Ecto neural progenitor cell (in vitro differentiated cells): ENCODE measurements at regions not wholly inside any gene's neighbourhood (a gene's known extent, or its start where the extent isn't known, plus 50 kb on each side); places are given as distances from the start of the nearest gene placed in this dataset.

Source experiments
- DNase-seq: peaks from one replicate; pipeline ENCODE4 v3.0.0-alpha.2; 2018; ENCODE audit warnings: low spot score

DNA sequence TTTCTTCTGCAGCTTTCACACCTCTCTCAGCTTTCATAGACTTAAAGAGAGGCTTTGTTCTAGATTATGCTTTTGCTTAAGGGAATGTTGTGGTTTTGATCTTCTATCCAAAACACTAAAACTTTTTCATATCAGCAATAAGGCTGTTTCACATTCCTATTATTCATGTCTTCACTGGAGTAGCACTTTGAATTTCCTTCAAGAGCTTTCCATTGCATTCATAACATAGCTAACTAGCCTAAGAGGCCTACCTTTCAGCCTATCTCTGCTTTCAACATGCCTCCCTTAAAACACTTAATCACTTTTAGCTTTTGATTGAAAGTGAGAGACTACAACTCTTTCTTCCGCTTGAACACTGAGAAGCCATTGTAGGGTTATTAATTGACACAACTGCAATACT is 1117.0 kb upstream of the PHF14 start:
- no peak for DNase-seq

DNA sequence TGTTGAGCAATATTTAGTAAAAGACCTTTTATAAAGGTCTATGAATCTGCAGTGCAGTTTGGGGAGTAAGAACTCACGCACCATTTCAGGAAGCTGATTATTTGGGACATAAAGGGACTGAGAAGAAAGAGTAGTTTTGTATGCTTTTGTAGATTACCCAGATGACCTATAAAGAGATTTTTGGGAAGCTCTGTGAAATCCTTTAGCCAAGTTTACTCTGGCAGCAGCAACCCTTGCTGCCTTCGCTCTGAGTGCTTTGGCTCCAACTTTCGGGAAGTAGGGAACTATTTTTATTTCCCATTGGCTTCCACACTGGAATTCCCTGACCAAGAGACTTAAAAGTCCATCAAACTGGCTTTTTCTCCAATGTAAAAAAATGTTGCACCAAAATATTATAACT is 1110.1 kb upstream of the PHF14 start:
- no peak for DNase-seq

DNA sequence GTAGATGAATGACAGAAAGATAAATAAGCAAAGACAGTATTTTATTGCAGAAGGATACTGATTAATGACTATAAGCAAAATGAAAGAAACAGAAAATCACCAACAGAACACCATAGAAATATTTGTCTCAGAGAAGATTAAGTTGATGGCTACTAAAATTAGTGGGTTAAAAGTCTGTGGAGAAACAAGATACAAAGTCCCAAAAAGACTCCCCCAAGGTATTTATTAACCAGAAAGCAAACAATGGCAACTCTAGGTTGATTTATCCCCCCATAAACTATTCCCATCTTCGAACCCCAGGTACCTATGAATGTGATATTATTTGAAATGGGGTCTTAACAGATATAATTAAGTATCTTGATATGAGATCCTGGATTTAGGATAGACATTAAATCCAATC is 1104.5 kb upstream of the PHF14 start:
- DNase-seq: no peak

DNA sequence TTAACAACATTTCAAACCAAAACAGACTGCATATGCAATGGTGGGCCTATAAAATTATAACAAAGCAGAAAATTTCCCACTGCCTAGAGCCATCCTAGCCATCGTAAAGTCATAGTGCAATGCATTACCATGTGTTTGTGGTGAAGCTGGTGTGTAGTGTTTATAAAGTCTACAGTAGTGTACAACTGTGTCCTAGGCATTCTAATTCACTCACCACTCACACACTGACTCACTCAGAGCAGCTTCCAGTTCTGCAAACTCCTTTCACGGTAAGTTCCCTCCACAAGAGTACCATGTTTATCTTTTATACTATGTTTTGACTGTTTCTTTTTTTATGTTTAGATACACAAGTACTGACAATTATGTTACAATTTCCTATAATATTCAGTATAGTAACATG is 1104.1 kb upstream of the PHF14 start:
- DNase-seq: no peak

DNA sequence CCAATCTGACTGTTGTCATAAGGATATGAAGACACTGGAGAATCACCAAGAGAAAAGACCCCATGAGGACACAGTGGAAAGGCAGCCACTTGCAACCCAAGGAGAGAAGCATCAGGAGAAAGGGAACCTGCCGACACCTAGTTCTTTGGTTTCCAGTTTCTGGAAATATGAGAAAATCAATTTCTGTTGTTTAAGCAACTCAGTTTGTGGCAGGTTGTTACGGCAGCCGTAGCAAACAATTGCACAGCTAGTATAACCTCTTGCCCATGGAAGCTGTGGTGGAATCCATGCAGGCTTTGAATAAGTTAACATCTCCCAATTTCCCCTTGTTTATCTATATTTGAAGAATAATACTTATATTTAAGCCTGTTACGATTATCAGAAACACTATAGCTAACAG is 1103.0 kb upstream of the PHF14 start:
- no peak for DNase-seq

DNA sequence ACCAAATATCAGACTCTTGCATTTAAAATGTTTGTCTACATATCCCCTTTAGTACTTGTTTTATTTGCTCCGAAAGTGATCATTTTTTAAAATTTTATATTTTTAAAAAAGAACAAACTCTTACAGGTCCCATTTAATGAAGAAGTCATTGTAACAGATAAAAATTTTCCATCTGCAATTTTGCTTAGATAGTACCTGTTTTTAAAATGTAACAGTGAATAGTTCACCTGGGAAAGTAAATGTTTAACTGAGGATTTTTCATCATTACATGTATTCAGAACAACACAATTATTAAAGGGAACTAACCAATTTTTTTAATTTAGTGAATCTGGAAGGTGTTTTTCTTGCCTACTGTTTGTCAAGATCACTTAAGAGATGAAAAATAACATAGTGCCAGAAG is 1099.5 kb upstream of the PHF14 start:
- DNase-seq: no peak

DNA sequence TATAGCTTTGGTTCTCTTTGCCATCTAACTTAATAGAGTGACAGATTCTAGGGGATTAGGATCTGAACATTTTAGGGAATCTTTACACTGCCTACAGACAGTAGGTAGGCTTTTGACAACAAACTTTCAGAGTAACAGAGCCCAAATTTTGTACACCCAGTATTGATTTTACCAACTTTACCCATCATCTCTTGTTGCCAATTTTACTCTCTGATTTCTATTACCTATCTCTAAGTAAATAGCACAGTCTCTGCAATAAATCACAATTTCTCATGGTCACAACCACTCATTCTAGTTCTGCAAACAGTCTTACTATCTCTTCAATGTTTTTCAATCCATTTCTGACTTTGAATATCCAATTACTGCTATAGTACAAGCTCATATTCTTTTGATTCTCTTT is 1097.6 kb upstream of the PHF14 start:
- no peak for DNase-seq

DNA sequence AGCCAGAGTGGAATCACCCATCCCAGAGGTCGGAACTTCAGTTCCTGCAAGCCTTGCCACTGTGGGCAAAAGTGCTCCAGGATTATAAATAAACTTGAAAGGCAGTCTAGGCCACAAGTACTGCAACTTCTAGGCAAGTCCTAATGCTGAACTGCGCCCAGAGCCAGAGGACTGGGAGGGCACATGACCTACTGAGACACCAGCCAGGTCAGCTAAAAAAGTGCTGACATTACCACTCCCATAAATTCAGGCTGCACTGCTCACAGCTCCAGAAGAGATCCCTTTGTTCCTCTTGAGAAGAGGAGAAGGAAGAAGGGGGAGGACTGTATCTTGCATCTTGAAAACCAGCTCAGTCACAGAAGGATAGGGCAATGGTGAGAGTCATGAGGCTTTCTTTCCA is 1084.1 kb upstream of the PHF14 start:
- DNase-seq: no peak

DNA sequence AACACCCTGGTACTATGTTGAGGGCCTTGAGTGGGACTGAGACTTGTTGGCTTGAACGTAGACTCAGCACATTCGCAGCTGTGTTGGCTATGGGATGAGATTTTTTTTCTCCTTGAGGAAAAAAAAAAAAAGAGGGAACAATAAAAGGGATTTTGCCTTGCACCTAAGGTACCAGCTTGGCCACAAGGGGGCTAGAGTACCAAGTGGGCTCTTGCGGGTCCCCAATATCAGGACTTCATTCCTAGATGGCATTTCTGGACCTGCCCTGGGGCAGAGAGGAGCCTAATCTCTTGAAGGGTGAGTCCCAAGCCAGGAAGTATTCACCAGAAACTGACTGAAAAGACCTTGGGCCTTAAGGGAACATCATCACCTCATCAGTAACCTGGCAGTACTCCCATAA is 1083.6 kb upstream of the PHF14 start:
- no peak for DNase-seq

DNA sequence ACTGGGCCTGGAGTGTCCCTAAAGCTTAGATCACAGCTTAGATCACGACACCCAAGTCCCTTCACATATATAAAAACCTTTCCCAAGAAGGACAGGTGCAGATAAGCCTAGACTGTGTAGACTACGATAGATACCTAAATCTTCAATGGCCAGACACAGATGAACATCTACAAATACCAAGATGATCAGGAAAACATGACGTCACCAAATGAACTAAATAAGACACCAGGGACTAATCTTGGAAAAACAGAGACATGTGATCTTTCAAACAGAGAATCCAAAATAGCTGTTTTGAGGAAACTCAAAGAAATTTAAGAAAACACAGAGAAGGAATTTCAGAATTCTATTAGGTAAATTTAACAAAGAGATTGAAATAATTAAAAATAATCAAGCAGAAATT is 1082.6 kb upstream of the PHF14 start:
- DNase-seq: no peak

DNA sequence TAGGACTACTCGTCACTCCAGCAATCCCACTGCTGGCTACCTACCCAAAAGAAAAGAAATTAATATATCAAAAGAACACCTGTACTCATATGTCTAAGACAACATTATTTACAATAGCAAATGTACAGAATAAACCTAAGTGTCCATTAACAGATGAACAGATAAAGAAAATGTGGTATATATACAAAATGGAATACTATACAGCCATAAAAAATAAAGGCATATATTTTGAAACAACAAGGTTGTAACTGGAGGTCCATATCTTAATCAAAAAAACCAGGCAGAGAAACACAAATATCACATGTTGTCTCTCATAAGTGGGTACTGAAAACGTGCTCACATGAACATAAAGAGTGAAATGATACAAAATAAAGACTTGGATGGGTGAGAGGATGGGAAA is 1073.3 kb upstream of the PHF14 start:
- DNase-seq: no peak

DNA sequence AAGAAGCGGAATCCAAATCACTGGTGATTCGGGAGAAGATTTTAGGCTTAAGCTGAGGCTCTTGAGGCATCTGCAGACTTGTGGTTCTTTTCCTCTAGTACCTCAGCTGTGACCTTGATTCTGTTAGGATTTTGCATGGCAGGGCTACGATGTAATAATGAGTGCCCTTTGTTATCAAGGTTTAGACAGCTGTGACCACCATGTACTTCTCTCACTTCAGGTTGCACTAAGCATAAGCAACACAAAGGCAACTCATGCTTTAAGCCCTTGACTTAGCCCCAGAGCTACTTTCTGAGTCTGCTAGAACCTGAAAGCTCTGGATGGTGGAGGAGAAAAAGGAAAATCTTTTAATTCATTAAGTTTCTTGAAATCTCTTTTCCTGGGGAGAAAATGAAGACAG is 1052.3 kb upstream of the PHF14 start:
- no peak for DNase-seq

DNA sequence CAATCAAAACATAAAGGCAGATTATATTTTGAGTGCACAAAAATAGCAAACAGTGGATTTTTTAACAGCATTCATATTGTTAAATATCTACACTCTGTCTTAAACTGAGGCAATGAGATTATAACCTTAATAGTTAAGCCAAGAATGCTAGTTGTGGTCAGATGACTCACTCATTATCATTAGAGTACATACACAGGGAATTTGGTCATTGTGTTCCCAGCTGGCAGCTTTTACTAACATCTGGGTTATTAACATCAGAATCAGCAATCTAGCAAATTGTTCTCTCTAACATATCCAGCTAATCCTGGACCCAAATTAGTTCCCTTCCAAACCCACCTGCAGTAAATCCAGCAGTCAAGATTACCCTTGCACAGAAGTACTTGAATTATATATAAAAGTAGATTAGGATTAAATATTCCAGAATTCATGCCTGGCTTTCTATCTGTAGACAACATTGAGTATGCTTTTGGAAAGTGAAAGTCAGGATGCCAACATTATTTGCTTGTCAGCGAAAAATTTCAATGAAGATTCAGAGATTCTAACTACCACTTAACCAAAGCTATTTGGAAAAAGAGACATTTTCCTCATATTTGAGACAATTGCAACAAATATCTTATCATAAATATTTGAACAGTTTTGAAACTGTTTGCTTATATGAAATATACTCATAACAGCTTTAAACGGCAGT is 1035.6 kb upstream of the PHF14 start:
- no peak for DNase-seq

DNA sequence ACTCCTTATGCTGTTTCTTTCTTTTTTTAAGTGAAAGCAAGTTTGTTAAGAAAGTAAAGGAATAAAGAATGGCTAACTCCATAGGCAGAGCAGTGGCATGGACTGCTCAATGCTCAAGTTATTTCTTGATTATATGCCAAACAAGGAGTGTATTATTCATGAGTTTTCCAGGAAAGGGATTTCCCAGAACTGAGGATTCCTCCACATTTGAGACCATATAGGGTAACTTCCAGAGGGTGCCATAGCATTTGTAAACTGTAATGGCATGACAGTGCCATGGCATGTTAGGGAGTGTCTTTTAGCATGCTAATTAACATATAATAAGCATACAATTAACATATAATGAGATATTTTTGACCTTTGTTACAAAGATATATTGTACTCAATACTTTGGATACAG is 1034.5 kb upstream of the PHF14 start:
- no peak for DNase-seq

DNA sequence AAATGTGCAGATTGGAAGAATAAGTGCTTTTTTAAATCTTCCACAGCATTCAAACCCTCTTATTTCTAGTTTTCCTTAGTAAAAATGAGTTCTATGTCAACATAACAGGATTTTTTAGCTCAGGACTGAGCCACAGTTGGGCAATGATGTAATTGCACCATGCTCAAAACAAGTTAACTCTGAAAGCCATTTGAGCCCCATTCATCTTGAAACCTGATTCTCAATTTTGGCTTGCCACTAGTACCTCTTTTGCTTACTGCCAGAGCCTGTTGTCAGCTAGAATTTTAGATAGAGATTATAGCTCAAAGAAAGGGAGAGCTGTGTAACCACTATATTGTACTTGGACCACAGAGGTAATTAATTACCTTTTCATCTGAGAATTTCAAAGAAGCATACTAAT is 1028.5 kb upstream of the PHF14 start:
- DNase-seq: no peak

DNA sequence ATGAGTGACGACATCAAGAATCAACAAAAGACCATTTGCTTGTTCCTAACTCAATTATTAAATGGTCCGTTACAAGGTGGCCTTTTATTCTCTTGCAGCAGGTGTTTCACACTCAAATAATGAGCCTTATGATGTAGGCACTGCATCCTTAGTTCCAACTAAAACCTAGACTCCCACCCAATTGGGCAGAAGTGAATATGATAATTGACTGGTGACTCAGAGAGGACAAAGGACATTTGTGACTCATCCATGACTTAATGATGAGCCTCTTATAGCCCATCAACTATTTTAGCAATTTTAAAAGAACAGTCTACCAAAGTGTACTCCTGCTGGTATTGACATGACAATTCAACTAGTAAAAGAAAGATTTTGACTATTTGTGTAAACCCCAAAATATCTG is 1027.8 kb upstream of the PHF14 start:
- no peak for DNase-seq

DNA sequence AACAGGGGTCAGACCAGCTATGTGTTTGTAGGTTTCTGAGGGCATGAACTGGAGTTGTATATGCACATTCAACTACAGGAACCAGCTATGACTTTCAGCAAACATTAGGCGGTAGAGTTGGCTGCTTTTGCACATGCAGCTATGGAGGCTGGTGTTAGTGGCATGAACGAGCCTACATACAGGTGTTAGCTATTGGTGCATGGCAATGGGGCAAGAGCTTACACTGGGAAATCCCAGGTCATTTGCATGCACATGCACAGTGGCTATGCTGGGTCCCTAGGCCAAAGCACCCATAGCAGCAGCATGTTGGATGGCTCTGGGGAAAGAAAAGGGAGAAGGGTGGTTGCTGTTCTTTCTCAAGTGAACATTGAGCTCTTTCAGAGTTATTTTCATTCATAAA is 1018.5 kb upstream of the PHF14 start:
- no peak for DNase-seq

DNA sequence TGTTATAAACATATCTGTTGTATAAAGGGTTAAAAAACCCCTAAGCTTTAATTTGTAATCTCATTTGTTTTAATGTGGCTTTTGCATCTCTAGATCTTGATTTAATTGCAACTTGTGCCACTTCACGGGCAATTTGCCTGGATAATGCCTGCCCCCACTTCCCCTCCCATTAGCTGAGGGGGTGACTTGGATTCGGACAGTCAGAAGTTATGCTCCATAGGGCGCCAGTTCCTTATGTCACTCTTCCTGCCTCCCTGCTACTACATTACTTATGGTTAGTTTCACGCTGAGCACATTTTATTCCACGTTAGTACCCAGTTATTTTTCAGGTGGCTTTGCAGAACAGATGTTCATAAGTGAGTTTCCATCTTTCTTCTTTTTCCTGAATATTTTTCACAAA is 1015.2 kb upstream of the PHF14 start:
- DNase-seq: no peak

DNA sequence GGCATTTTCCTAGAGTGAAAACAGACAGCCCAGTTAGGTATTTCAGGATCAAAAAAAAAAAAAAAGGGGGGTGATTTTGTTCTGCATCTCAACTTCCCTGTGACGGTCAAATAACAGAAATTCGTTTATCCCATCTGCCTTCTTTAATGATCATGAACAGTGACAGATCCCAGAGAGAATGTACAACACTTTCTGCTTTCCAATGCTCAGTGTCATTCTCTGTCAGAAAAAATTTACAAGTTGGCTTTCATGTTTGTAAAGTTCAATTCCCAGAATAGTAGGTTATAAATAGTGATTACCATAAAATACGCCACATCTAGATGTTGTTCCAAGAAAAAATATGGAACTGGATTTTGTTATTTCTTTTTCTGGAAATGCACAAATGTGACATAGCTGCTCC is 1013.2 kb upstream of the PHF14 start:
- no peak for DNase-seq

DNA sequence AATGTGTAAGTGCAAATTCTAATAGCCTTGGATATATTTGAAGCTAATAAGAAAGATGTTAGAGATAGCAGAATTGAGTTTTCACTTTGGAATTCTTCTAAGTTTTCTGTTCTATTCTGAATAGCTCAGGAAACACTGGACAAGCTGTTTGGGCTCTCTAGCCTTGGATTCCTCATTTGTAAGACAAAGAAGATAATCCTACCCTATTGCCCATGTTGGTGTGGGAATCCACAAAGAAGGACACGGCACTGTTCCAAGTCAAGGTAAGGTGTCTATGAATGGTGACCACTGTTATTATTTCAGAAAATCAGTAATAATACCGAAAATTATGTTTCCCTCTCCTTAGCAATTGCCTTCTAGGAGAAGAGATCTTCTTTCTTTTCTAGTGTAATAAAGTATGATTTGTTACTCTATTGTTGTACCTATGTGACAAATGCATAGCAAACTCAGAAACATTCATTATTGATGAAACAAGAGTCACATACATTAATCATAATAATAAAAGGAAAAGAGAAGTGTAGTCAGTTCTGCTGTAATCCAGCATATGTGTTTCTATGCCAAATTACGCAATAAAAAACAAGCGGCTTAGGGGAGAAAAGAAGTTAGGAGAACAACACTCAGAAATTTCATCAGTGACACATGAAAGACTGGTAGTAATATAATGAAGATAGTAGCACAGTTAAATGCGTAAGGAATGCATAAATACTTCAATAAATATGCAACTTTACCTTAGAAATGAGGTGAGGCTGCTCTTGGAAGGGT is 1012.3 kb upstream of the PHF14 start:
- no peak for DNase-seq

DNA sequence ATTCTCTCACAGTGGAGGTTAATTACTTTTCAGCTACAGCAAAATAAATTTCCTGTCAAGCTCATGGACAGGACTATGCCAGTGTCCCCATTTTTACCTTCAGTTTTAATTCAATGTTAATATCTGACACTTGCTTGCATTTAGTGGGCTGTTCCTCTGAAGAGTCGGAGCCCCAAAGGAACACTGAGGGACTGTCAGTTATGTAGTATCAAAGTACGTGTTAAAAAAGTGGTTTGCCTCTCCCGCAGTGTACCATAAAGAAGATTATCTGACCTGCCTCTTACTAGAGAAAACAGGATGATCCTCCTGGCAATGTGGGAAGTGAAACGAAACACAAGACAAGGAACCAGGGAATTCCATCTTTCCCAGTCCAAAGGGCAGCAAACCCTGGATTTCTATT is 1010.9 kb upstream of the PHF14 start:
- no peak for DNase-seq

DNA sequence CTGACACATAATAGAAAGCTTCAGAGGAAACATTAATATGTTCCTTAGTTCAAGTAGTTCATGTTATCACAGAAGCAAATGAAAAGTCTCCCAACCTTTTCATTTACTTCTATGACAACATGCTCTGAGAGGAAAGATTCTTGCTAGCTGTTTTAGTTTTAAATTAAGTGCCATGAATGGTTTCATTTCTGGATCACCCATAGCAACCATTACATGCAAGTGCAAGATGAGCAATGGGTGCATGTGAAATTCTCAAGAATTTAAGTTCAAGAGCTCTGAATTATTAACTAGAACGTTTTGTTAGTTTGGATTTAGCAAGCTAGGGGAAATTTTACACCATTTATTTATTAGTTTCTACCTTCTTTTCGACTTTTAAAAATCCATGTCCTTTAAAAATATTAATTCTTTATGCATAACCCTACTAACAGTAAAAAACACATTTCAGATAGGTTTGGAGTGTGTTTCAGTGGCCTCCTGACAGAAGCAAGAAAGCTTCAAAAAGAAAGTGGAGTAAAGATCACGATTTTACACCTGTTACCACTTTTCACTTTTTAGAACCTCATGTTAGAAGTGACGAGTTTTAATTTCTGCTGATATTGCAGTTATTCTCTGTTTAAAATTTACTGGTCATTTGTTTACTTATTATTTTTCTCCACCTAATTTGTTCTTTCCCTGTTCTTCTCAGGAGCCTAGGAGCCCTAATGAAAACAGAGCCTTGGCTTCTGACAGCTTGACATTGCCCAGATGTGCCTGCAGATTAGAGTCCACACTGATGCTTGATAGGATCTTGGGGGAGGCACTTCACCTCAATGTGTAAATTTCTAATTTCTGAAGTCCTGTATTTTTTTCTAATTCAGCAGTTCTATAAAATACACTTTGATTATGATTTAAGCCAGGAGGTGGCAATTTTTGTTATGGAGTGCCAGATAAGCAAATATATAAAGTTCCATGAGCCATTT is 995.3 kb upstream of the PHF14 start:
- DNase-seq: no peak
